ENCODE measurements at regions not wholly inside any gene's neighbourhood (a gene's known extent, or its start where the extent isn't known, plus 50 kb on each side); places are given as distances from the start of the nearest gene placed in this dataset.

DNA sequence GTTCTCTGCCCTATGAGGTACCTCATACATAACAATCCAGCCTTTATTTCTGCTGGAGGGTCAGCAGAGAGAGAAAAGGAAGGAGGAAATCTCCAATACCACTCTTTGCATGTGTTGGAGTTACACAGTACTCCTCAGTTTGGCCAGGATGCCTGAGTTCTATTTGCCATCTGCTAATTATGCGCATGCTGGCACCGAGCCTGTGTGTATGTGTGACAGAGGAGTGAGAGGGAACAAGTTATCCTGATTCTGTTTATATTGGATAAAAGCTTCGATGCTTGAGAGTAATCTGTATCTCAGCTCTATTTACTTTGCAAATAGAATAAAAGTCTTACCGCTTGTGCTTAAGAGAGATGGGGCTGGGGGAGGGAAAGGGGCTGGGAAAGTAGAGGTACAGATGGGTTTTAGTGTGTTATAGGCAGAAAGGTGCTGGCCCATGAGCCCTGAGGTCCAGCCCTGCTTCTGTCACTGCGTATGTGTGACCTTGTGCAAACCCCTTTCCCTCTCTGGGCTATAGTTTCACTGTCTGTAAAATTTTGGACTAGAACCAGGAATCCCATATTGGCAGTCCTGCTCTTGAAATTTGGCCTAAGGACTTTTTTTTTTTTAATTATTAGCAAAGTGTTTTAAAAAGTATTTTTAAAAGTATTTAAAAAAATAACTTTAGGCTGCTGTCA lies 54.5 kb upstream of the PLXNA2 start:
- no peak for DNase-seq (ENCODE audit: low read depth)
- no peak overlapping the region for H3K4me3 ChIP-seq (ENCODE audit: low read depth, low read length)

DNA sequence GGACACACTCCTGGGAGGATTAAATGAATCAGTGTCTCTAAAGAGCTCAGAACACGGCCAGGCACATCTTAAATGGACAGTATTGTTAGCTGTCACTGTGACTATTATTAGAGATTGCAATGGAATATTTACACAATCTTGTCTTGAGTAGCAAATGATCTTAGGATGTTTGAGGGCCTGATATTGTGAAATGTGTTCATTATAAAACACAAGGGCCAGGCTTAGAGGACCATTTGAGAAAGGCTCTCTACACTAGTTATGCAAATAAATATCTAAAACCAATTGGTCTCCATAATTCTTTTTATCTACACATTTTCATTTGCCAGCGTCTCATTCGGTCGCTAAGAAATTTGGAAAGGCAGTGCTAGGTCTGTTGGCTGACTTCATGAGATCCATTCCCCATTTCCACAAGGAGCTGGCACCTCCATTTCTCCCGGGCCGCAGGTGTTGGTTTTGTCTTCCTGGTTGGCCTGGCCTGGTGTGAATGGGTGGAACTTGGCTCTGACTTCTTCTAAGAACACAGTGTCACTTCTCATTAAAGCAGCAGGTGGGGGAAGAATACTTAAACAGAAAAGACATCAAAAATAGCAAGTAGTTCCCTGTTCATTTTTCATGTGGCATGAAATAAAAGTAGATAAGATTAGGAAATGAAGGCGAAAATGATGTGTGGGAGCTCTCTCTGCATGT lies 56.0 kb upstream of the PLXNA2 start:
- no peak for DNase-seq (ENCODE audit: low read depth)
- H3K4me3 ChIP-seq (ENCODE audit: low read depth, low read length) = no peak overlapping the region

DNA sequence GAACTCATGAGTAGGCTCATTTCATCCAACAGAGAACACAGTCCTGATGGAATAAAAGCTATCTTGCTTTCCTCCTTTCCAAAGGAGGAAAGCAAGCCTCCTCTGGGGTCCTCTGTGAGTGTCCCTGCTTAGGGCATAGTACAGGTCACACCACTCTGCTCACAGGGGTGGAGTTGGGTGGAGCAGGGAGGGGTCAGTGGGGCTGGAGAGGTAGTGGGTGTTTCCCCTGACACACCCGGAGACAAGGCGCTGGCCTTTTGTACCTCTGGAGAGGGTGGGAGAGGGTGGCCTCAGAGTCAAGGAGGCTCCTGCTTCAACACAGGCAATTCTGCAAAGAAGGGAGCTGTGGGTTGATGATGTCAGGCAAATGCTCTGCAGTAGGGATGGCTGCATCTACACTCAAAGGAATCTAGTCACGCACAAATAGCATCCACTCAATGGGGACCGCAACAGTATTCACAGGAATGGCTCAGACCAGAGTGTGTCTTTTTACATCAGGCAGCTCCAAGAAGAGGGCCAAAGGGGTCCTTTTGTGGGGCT lies 58.6 kb upstream of the PLXNA2 start:
- no peak for DNase-seq (ENCODE audit: low read depth)
- H3K4me3 ChIP-seq (ENCODE audit: low read depth, low read length) = no peak overlapping the region

DNA sequence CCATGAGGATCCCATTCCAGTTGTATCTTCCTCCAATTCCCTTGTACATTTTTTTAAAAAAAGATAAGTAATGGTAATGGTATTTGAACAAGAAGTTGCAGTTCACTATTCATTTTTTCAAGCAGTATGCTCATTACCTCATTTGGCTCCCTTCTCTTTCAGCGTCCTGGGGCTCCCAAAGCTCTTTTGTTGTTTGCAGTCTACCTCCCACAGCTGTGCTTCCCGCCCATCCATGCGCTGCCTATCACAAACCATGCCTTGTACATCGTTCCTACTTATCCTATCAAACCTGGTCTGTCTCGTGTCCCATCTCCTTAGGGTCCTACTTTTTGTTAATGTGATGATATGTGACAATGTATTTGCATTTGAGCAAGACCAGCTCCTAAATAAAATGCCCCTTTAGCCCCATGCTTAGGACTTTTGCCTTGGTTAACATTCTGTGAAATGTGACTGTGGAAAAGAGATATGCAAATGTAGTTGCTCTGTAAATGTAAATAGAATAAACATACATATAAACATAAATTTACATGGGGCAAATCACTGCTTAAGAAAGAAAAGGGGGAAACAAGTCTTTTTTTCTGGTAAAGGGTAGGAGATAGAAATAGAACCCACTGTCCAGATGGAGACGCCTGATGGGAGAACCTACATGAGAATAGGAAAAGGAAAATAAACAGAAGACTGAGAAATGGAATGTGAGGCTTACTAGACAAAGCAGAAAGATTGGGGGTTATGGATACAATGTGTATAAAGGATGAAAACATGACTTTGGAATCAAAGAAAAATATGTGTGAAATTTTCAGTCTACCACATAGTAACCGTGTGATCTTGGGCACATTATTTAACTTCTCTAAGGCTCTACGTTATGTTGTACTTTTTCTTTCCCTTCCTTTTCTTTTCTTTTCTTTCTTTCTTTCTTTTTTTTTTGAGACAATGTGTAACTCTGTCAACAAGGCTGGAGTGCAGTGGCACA lies 59.8 kb upstream of the PLXNA2 start:
- no peak overlapping the region for H3K4me3 ChIP-seq (ENCODE audit: low read depth, low read length)
- no peak for DNase-seq (ENCODE audit: low read depth)

DNA sequence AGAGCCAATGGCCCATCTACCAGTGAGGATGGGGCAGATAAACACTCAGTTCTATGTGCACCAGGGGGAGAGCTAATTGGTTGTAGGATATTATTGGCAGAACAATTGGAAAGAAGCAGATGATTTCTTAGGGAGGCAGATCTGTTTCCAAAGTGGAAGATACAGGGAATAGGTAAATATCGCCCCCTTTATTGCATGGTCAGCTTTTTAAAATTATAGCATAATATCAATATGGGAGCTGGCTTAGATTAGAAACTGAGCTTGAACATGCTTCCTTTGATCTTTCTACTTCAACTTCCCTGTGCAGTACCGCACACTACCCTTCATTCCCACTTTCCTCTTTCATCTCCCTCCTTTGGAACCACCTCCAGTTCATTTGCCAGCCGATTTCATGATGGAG lies 64.0 kb upstream of the PLXNA2 start:
- H3K4me3 ChIP-seq (ENCODE audit: low read depth, low read length) = no peak overlapping the region
- no peak for DNase-seq (ENCODE audit: low read depth)

DNA sequence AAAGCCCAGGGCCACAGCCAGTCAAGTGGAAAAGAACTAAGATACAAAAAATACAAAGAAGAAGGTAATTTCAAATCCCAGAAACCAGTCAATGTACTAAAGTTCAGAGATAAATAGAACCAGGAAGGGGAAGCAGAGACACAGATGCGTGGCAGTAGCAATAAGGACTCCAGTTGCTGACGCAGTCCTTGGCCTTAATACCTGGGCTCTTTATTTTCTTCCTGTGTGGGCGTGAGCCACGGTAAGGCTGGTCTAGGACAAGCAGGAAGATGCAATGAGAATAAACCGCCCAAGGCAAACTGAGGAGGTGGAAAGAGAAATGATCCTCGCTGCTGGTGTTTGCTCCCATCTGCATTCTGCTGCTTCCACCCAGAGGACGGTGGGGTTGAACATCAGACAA lies 65.6 kb upstream of the PLXNA2 start:
- DNase-seq (ENCODE audit: low read depth) = no peak
- H3K4me3 ChIP-seq (ENCODE audit: low read depth, low read length) = no peak overlapping the region

DNA sequence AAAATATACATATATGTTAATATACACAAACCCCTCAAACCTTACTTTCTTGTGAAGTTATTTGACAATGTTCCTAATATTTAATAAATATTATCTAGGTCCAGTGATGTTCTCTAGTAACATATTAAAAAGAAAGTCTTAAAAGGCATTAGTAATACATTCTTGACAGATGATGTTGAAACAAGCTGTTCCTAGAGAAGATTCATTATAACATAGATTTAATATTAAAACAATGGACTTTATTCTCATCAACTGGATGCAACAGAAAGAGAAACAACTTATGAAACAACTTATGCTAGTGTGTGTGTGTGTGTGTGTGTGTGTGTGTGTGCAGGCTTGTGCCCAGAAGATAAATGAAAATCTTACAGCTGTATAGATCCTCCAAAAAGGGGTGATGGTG lies 68.5 kb upstream of the PLXNA2 start:
- no peak overlapping the region for H3K4me3 ChIP-seq (ENCODE audit: low read depth, low read length)
- no peak for DNase-seq (ENCODE audit: low read depth)

DNA sequence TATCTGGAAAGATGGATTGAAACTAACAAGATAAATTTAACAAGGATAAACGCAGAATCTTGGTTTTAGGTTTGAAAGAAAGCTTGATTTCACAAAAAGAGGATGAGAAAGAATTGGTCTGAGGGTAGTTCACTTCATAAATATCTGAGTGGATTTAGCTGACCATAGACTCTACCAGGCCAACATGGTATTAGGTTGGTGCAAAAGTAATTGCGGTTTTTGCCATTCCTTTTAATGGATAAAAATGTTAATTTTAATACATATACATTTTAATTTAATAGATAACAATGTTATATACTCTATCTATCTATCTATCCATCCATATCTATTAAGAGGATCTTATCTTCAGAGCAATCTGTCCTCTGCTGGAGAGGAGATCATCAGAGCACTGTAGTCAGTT lies 70.2 kb upstream of the PLXNA2 start:
- no peak overlapping the region for H3K4me3 ChIP-seq (ENCODE audit: low read depth, low read length)
- DNase-seq (ENCODE audit: low read depth) = no peak

DNA sequence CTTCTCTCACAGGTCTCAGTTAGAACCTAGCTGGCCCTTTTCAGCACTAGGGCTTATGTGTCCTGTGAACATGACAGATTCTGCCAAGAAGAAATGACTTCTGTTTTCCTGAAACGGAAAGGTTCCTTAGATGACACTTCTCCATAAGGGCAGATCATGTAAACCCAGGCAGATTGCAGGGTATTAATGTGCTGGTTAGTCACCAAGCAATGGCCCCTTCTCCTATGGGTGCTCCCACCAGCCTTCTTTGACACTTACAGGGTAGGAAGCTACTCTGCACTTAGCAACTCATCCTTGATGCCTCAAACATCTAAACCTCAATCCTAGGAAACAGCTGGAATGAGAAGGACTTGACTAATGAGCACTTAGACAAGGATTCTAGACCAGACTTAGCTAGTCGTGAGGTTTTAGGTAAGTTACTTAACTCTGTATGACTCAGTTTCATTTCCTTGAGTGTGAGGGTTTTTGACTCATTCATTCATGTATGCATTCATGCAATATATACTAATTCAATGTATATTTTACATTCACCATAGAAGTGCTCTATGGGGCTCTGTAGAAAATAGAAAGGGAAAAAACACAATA lies 74.1 kb upstream of the PLXNA2 start:
- no peak overlapping the region for H3K4me3 ChIP-seq (ENCODE audit: low read depth, low read length)
- DNase-seq (ENCODE audit: low read depth) = no peak

DNA sequence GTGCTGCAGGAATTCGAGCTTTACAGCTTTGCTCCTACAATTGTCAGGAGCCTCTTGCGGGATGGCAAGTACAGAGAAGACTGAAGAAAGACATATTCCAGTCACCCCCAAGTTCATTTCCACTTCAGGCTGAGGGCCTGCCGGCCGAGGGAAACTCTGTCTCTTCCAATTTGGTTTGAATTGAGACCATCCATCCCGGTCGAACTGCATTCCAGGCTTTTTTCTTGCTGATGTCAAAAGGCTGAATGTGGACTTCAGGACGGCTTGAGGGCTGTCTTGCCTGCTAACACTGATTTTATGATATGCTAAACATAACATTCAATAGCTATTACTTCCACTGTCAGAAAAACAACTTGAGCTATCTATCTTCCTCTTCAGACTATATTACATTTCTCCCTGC lies 79.8 kb upstream of the PLXNA2 start:
- no peak for DNase-seq (ENCODE audit: low read depth)
- H3K4me3 ChIP-seq (ENCODE audit: low read depth, low read length) = no peak overlapping the region

DNA sequence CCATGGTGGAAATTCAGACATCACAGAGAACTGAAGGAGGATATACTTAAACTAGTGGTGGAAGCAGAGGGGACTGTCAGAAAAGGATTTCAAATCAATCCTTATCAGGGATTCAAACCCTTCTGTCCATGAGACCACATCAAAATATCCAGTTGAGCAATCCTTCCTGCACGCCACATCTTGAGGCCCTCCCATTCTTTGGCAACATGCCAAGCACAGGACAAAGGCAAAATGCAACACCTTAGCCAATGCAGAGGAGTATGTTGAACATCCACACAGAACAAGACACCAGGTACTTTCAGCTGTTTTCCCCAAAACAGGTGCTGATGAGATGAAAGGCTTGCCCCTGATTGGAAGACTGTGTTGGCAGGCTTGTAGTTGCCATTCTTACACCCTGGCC lies 81.8 kb upstream of the PLXNA2 start:
- no peak for DNase-seq (ENCODE audit: low read depth)
- H3K4me3 ChIP-seq (ENCODE audit: low read depth, low read length) = no peak overlapping the region

DNA sequence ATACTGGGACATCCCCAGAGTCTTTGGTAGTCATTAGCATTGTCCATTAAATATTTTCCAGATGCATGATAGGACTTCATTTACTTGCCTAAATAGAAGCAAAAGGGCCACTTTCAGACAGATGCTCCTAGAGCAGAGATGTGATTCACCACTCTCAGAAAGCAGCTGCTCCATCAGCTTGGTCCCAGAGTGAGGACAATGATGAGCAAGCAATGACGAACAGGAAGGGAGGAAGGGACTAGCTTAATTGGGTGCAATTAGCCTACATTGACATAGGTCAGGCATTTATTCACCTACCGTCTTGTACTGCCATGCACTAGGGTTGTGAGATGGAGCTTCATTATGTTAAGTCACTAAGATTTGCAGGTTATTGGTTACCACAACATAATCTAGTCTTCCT lies 85.1 kb upstream of the PLXNA2 start:
- DNase-seq (ENCODE audit: low read depth) = no peak
- H3K4me3 ChIP-seq (ENCODE audit: low read depth, low read length) = no peak overlapping the region

DNA sequence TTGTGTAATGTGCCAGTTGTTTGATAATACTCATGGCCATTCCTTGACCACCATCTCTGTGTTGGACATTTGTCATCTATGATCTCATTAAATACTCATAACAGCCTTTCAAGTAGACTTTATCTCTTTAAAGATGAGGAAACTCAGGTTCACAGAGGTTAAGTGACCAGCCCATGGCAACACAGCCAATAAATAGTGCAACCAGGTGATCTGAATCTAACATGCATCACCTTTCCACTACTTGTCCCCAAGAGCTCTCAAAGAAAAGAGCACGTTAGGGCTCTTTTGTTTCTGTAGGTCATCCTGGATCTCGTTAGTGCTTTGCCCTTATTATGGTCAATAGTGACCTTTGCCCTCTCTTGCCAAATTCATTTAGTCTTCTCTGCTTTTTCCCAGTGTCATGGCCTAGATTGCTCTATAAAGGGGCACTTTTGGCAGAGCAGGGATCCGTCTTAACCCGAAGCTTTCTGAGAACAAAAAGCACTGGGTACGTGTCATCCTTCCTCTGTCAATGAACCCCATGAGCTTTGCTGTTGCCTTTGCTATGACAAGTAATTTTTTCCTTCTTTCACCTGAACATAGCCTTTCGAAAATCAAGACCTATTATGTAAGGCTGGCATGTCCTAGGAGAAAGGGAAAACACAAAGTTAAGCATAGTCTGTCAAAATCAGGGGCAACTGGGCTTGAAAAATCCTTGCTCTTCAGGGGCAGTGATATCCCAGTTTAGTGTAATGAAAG lies 88.0 kb upstream of the PLXNA2 start:
- no peak overlapping the region for H3K4me3 ChIP-seq (ENCODE audit: low read depth, low read length)
- no peak for DNase-seq (ENCODE audit: low read depth)

DNA sequence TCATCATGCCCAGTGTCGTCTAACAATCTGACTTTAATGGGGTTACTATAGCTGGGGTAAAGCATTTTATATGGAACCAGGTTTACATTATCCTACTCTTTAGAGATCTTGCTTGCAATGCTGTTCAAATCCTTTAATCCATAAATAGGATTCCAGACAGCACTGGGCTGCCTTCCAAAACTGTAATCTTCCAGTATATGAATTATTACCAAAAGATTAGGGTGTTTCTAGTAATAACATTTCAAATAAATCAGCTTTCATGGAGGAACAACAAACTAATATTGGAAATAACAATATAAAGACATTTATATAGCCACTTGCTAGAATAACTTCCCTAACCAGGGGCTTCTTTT lies 88.6 kb upstream of the PLXNA2 start:
- no peak overlapping the region for H3K4me3 ChIP-seq (ENCODE audit: low read depth, low read length)
- DNase-seq (ENCODE audit: low read depth) = no peak

DNA sequence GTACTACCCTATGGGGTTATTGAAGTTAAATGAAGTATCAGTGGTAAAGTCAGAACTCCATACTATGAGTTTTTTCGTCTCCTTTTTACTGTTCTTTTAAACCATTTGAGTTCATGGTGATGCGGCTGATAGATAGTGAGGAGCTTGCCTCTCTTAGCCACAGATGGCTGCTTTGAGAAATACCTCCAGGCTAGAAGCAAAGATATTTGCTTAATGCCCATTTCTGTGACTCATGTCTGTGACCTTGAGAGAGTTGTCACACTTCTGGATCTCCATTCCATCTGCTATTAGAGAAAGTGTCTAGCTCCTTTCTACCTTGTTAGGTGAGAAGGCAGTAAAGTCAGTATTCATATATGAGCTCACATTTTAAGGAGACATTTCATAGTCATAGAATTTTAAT lies 89.5 kb upstream of the PLXNA2 start:
- no peak overlapping the region for H3K4me3 ChIP-seq (ENCODE audit: low read depth, low read length)
- DNase-seq (ENCODE audit: low read depth) = no peak

DNA sequence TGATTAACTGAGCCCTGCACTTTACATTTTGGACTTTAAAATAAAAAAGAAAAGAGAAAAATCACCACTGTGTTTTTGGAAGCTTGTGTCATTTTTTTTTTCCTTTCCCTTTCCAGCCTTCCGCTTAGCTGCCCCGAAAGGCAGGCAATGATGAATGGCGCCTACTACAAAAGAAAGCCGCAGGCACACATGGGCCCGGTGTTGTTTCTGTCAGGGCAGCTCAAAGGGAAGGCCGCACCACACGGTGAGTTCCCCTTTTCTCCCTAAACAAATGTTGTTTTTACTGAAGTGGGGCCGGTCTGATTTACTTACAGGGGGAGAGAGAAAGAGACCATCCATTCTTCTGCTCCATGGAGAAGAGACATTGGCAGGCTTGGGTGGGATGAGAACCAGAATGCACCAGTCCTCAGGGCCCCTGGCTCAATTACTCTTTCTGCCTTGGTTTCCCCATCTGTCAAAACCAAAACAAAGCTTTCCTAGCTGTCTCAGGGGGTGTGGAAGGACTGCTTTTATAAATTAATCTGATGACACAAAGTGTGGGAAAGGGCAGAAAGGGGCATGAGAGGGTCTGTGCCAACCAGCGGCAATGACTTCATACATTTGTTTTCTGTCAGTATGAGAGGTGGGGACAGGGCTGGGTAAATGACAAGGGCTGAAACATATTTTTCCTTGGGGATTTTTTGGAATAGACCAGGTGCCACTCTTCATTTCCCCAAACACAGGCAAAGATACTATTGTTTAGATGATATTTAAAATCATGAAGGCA lies 91.4 kb upstream of the PLXNA2 start:
- no peak for DNase-seq (ENCODE audit: low read depth)
- H3K4me3 ChIP-seq (ENCODE audit: low read depth, low read length) = no peak overlapping the region

DNA sequence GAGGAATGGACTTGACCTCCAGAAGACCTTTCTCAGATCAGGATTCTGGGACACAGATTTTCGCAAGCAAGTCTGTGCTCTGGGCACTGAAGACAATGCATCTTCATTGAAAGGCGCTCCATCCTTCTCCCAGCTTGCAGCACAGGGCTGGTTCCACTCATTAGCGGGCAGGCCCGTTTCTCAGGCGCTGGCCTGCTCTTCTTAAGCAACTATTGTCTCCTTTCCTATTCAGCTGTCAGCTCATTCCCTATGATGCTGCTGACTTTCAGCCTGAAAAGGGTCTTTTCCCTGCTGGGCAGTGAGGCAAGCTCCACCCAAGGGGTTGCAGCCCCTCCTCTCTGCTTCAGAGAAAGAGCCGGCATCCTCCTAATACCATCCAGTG lies 91.9 kb upstream of the PLXNA2 start:
- no peak for DNase-seq (ENCODE audit: low read depth)
- no peak overlapping the region for H3K4me3 ChIP-seq (ENCODE audit: low read depth, low read length)

DNA sequence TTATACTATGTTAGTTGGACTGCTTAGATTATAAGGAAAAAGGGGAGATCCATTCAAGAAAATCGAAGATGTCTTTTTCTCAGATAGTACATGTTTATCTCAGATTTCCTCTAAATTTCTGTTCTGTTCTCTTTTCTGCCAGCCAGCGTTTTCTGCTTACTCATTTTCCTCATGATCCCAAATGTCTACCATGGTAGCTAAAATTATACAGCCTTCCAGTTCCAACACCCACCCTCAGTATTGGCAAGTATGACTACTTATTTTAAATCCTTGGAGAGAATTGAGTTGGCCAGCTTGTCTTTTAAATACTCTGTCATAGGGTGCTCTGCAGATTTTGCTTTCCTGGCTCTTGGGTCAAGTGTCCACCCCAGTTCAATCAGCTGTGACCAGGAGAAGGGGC lies 95.7 kb upstream of the PLXNA2 start:
- DNase-seq (ENCODE audit: low read depth) = no peak
- H3K4me3 ChIP-seq (ENCODE audit: low read depth, low read length) = no peak overlapping the region

DNA sequence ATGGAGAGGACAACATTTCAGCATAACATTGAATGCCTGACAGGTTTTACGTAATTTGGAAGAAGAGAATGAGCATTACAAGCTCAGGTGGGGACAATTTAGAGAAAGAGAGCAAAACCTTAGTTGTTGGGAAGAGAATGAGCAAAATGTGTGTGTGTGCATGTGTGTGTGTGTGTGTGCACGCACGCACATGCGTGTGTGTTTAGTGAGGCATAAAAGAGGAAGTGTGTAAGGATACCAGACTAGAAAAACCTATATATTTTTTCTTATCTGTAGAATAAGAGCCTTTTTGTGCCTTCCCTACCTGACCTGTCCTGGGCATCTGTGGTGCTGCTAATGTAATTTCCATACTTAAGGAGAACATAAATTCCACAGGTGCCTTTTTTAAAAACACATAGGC lies 99.0 kb upstream of the PLXNA2 start:
- H3K4me3 ChIP-seq (ENCODE audit: low read depth, low read length) = no peak overlapping the region
- DNase-seq (ENCODE audit: low read depth) = no peak
